Fibroblast of skin of abdomen (primary cell): ENCODE measurements at regions not wholly inside any gene's neighbourhood (a gene's known extent, or its start where the extent isn't known, plus 50 kb on each side); places are given as distances from the start of the nearest gene placed in this dataset.

Experiments used
- DNase-seq: peaks from one replicate; pipeline ENCODE4 v3.0.0-alpha.2; 2013

- no peak for DNase-seq
These were observed 128.8 kb upstream of the FZD8 start for GRCh38 chr10:35770817-35771355.

GRCh38 chr10:35769795-35770194, 127.7 kb upstream of the FZD8 start:
- DNase-seq: no peak

GRCh38 chr10:35768731-35769130, 126.6 kb upstream of the FZD8 start:
- DNase-seq: no peak

DNA sequence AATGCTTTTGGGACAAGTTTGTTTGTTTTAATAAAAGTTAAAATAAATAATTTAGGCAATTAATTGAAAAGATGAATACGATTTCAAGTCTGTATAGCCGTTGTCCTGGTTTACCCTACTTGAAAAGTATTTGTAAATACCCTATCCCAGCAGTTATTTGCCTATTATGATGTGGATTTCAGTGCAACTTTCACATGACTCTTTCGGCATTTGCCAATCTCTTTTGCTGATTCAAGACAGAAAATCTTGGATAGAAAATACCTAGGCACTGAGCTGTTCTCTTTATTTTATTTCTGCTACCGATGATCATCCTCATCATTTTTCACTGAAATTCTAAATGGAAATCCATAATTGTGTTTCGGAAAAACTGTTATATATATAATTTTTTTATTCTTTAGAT, 125.9 kb upstream of the FZD8 start:
- no peak for DNase-seq

- no peak for DNase-seq
These were observed 123.9 kb upstream of the FZD8 start for GRCh38 chr10:35765996-35766395.

DNA sequence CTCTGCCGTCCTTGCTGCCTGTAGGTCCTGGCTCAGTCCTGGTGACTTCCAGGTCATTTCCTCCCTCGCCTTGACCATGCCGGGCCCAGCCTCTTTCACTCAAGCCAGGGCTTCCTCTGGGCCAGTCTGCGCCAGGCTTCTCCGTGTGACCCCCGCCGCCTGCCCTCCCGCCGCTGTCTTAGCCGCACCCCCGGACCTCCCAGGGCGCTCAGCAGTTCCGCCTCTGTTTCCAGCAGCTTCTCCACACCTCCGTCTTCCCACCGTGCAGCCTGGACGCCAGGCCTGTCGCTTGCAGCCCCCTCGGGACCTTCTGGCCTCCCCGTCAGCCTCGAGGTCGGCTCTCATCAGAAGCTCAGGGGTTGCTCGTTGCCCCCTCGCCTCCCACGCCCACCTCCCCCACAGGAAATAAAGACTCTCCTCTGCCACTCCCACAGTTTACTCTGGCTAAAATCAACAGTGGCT, 123.0 kb upstream of the FZD8 start:
- no peak for DNase-seq

DNA sequence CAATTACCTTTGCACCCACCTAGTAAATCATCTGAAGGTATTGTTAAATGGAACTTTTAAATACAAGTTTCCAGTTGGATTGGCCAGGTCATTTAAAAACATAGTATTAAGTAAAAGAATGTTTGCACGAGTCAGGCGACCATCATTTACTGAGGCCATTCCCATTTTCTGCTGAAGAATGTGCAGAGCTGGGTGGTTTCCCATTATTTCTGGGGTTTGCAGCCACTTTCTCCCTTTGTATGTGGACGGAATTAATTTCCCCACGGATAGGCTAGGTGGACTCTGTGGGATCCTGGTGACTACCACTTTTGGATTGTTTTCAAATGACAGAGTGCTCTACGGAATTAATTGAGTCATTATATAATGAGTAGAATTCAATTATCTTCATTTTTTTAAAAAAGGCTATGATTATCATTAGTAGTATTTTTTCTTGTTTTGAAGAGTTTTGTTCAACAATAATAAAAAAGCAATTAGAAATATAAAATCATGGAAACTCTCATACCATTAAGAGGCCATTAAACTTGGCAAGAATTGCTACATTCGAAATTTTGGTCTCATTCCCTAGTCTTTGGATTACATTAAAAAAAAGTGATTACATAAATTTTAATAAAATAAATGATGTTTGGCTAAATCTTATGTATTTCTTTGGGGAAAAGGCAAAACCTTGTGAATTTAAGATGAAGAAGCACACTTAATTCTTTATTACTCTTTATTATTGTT, 120.4 kb upstream of the FZD8 start:
- peak; percentile 6 for DNase-seq

GRCh38 chr10:35758076-35758475, 116.0 kb upstream of the FZD8 start:
- no peak for DNase-seq

GRCh38 chr10:35754519-35754918, 112.4 kb upstream of the FZD8 start:
- DNase-seq: no peak

GRCh38 chr10:35752469-35753461, 110.7 kb upstream of the FZD8 start:
- peak; percentile 9 for DNase-seq

- DNase-seq: no peak
These were observed 109.3 kb upstream of the FZD8 start for GRCh38 chr10:35751347-35751746.

DNA sequence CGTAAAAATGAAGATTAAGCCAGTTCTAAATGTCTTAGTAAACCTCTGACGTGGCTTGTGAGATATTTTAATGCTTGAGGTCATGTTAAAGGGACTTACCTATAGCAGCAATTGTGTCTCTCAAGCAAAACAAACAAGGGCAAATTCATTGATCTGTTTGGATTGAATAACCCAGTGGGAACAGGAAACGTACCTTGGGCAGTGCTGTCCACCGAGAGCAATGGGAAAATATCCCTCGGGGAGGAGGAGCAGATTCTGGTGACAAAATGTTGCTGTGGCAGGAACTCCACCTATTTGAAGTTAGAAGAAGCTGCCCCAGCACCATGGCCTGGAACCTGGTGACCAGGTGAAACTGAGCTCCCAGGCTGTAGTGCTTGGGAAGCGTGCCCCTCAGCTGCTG, 107.1 kb upstream of the FZD8 start:
- no peak for DNase-seq

- DNase-seq: no peak
These were observed 103.7 kb upstream of the FZD8 start for GRCh38 chr10:35745617-35746403.

GRCh38 chr10:35743851-35744250, 101.8 kb upstream of the FZD8 start:
- DNase-seq: peak; percentile 4

- DNase-seq: no peak
These were observed 101.3 kb upstream of the FZD8 start for GRCh38 chr10:35743351-35743750.

GRCh38 chr10:35739998-35740397, 97.9 kb upstream of the FZD8 start:
- peak; percentile 46 for DNase-seq

DNA sequence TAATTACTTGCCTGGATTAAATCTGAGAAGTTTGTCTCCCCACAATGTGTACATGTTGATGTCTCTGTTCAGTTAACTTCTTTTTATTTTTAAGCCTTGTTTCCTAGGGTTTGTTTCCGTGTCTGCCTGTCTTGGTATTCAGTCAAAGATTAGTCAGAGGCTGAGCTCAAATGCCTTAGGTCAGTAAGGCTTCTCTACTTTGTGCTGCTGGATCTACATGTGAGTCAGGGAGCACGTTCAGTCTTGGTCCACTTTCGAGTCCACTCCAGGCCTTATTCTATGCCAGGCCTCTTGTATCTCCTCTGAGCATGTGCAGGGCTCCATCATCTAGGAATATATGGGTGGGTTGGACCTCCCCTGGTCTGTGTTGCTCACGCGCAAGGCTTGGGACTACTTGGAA, 93.3 kb upstream of the FZD8 start:
- DNase-seq: peak; percentile 54

- DNase-seq: no peak
These were observed 89.7 kb upstream of the FZD8 start for GRCh38 chr10:35731828-35732227.

GRCh38 chr10:35728341-35728740, 86.2 kb upstream of the FZD8 start:
- no peak for DNase-seq

- DNase-seq: no peak
These were observed 84.8 kb upstream of the FZD8 start for GRCh38 chr10:35726846-35727245.

- DNase-seq: no peak
These were observed 81.9 kb upstream of the FZD8 start for GRCh38 chr10:35723992-35724391.

DNA sequence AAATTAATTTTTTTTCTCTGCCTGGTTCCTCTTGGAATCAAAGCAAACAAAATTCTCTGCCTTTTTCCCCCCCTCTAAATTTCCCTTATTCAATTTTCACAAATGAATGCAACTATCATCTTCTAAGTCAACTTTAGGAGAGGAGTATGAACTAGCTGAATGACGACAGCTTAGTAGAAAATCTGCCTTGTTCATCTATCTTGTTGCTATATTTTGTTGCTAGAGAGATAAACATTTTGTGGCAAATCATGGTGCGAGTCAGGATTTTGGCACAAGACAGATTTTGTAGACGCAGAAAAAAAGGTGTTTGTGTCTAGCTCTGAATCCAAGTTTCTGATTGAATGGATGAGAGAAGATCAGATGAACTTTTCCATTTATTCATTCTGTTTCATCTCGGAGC, 81.0 kb upstream of the FZD8 start:
- DNase-seq: no peak

DNA sequence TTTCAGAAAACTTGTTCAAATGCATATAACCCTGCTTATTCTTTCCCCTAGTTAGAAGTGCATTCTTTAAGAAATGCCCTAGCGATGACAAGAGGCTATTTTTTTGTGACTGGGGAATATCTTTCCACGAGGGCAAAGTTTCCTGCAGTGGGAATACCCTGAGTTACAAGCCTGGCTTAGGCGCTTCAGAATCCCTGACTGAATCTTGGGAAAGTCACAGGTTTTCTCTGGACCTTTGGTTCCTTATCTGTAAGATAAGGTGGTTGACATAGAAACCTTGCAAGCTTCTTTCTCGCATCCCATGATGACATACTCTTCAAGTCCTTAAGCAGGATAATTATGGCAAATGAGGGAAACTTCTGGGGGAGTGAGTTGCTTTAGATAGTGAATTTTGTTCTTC, 80.5 kb upstream of the FZD8 start:
- no peak for DNase-seq
